MM.1S (cell line): ENCODE measurements at regions not wholly inside any gene's neighbourhood (a gene's known extent, or its start where the extent isn't known, plus 50 kb on each side); places are given as distances from the start of the nearest gene placed in this dataset.

Source experiments
- DNase-seq: peaks from one replicate; pipeline ENCODE4 v3.0.0-alpha.2; 2015
- H2AFZ ChIP-seq: fragments of 300-600 bp; sonication (generic); 2 replicates; pipeline ENCODE4 v1.6.0; 2016; ENCODE audit warnings: antibody characterized with exemption, low read length
- H3F3A ChIP-seq: fragments of 300-600 bp; sonication (generic); 2 replicates; pipeline ENCODE4 v1.6.1; 2016; ENCODE audit warnings: mild to moderate bottlenecking, antibody characterized with exemption, low read length, moderate library complexity, mixed read lengths; ENCODE audit not compliant: insufficient read depth
- H3K27ac ChIP-seq: fragments of 300-600 bp; sonication (generic); 2 replicates; pipeline ENCODE4 v1.5.1; 2016; ENCODE audit warnings: mild to moderate bottlenecking, low read length
- H3K27me3 ChIP-seq: fragments of 300-600 bp; sonication (generic); replicated peaks from 2 replicates; pipeline ENCODE4 v1.6.0; 2016; ENCODE audit warnings: low read length; ENCODE audit not compliant: insufficient read depth
- H3K36me3 ChIP-seq: fragments of 300-600 bp; sonication (generic); replicated peaks from 2 replicates; pipeline ENCODE4 v1.6.1; 2016; ENCODE audit warnings: mild to moderate bottlenecking, low read length, mixed read lengths; ENCODE audit not compliant: insufficient read depth
- H3K4me1 ChIP-seq: fragments of 300-600 bp; sonication (generic); 2 replicates; pipeline ENCODE4 v1.6.1; 2016; ENCODE audit warnings: low read length, mixed read lengths
- H3K4me2 ChIP-seq: fragments of 300-600 bp; sonication (generic); 2 replicates; pipeline ENCODE4 v1.6.0; 2016; ENCODE audit warnings: low read depth, low read length
- H3K4me3 ChIP-seq: fragments of 300-600 bp; sonication (generic); 2 replicates; pipeline ENCODE4 v1.5.1; 2016; ENCODE audit warnings: low read length, mixed read lengths
- H3K79me2 ChIP-seq: fragments of 300-600 bp; sonication (generic); 2 replicates; pipeline ENCODE4 v1.6.1; 2016; ENCODE audit warnings: mixed run types, low read length, mixed read lengths
- H3K9ac ChIP-seq: fragments of 300-600 bp; sonication (generic); 2 replicates; pipeline ENCODE4 v1.6.1; 2016; ENCODE audit warnings: low read length, mixed read lengths
- H3K9me2 ChIP-seq: fragments of 300-600 bp; sonication (generic); replicated peaks from 2 replicates; pipeline ENCODE4 v1.6.1; 2016; ENCODE audit warnings: mild to moderate bottlenecking, low read length, mixed read lengths; ENCODE audit not compliant: insufficient read depth
- H3K9me3 ChIP-seq: fragments of 300-600 bp; sonication (generic); replicated peaks from 2 replicates; pipeline ENCODE4 v1.6.1; 2016; ENCODE audit warnings: mild to moderate bottlenecking, low read length, mixed read lengths; ENCODE audit not compliant: insufficient read depth
- H4K20me1 ChIP-seq: fragments of 300-600 bp; sonication (generic); 2 replicates; pipeline ENCODE4 v1.6.1; 2016; ENCODE audit warnings: mild to moderate bottlenecking, low read length, moderate library complexity, mixed read lengths; ENCODE audit not compliant: insufficient read depth
- EZH2 ChIP-seq: fragments of 300-600 bp; sonication (generic); optimal IDR thresholded peaks from 2 replicates; pipeline ENCODE3; 2017; ENCODE audit warnings: low read depth, mild to moderate bottlenecking, antibody characterized with exemption, low read length, mixed read lengths
- EZH2phosphoT487 ChIP-seq: fragments of 300-600 bp; sonication (generic); IDR thresholded peaks from 2 replicates; pipeline ENCODE4 v1.6.1; 2018; ENCODE audit warnings: antibody characterized with exemption, low read length
- TF ChIP-seq, protein P1 (sequence below): fragments of 300-600 bp; sonication (generic); IDR thresholded peaks from 2 replicates; pipeline ENCODE4 v1.5.1; 2016; ENCODE audit warnings: antibody characterized with exemption, low read length, mixed read lengths

DNA sequence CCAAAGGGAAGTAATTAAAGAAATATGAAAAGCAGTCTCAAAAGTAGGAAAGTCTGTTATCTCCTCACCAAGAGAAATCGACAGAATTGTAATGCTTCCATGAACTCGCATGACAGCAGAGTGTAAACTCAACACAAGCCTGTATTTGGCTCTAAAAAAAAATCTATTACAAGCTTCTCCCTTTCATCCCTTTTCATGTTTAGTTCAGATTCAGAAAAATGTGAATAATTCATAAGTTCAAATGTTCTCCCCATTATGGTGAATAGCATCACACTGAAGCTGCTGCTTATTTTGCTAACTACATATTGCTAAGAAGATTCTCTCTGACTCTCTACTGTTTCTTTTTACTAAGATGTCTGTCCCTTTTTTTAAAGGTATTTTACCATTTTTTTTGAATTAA lies 910.3 kb upstream of the MBL2 start:
- Histone ChIP-seq H3K4me2 (no peak overlapping the region), H3K9ac (no peak overlapping the region), H3K4me3 (no peak overlapping the region), H3K27ac (no peak overlapping the region), H3K36me3 (no peaks in the 10 kb centered on the region), H2AFZ (no peak overlapping the region), H3K79me2 (no peaks in the 10 kb centered on the region), H4K20me1 (no peaks in the 10 kb centered on the region), H3F3A (no peaks in the 10 kb centered on the region), H3K4me1 (no peaks in the 10 kb centered on the region), H3K9me2 (no peaks in the 10 kb centered on the region), H3K27me3 (no peaks in the 10 kb centered on the region), H3K9me3 (no peaks in the 10 kb centered on the region)
- TF ChIP-seq, protein P1, sequence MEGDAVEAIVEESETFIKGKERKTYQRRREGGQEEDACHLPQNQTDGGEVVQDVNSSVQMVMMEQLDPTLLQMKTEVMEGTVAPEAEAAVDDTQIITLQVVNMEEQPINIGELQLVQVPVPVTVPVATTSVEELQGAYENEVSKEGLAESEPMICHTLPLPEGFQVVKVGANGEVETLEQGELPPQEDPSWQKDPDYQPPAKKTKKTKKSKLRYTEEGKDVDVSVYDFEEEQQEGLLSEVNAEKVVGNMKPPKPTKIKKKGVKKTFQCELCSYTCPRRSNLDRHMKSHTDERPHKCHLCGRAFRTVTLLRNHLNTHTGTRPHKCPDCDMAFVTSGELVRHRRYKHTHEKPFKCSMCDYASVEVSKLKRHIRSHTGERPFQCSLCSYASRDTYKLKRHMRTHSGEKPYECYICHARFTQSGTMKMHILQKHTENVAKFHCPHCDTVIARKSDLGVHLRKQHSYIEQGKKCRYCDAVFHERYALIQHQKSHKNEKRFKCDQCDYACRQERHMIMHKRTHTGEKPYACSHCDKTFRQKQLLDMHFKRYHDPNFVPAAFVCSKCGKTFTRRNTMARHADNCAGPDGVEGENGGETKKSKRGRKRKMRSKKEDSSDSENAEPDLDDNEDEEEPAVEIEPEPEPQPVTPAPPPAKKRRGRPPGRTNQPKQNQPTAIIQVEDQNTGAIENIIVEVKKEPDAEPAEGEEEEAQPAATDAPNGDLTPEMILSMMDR, result no peak
- no peak for DNase-seq

DNA sequence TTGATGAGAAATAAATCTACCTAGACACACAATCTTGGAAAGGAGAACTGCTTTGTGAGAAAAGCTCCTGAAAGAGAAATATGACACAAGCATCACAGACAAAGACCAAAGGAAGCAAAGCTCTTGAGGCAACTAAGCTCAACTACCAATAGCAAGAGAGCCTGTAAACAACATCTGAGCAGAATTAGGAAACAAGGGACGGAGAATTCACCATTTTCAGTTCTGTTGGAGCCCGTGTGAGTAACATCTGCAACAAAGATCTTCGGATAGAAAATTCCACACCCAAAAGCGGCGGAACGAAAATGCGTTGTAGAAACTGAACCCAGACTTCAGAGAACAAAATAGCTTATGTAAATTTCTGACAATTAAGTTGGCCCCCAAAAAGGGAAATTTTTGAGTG lies 909.9 kb upstream of the MBL2 start:
- Histone ChIP-seq H3K9me2 (no peaks in the 10 kb centered on the region), H3K79me2 (no peaks in the 10 kb centered on the region), H2AFZ (no peak overlapping the region)

DNA sequence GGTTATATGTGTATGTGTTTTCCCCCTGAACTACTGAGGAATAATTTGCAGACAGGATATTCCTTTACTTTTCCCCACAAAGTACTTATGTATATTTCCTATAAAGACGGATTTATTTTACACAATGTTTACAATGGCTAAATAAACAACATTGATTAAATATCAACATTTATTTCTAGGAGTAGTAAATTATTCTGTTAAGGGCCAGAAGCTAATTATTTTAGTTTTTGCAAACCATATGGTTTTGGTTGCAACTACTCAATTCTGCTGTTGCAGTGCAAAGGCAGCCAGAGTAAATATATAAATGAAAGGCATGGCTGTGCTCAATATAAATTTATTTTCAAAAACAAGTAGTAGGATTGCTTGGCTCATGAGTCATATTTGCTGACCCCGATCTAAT lies 907.1 kb upstream of the MBL2 start:
- TF ChIP-seq, protein P1, result no peak
- TF ChIP-seq EZH2phosphoT487 (no peak), EZH2 (no peak)
- DNase-seq, result no peak
- H3K9me3 ChIP-seq, result no peaks in the 10 kb centered on the region
- no peak overlapping the region for H2AFZ ChIP-seq
- no peaks in the 10 kb centered on the region for H3F3A ChIP-seq
- no peak overlapping the region for H3K9ac ChIP-seq
- H3K4me2 ChIP-seq, result no peak overlapping the region
- H3K4me1 ChIP-seq, result no peaks in the 10 kb centered on the region
- H3K79me2 ChIP-seq, result no peaks in the 10 kb centered on the region
- H4K20me1 ChIP-seq, result no peaks in the 10 kb centered on the region
- no peak overlapping the region for H3K4me3 ChIP-seq
- H3K27me3 ChIP-seq, result no peaks in the 10 kb centered on the region
- H3K27ac ChIP-seq, result no peak overlapping the region
- H3K9me2 ChIP-seq, result no peaks in the 10 kb centered on the region
- H3K36me3 ChIP-seq, result no peaks in the 10 kb centered on the region

More for the DNA sequence above, 909.9 kb upstream of the MBL2 start:
- TF ChIP-seq, protein P1, result no peak
- TF ChIP-seq EZH2 (no peak), EZH2phosphoT487 (no peak)
- H3K4me2 ChIP-seq, result no peak overlapping the region
- no peak overlapping the region for H3K9ac ChIP-seq
- no peaks in the 10 kb centered on the region for H3K9me3 ChIP-seq
- no peaks in the 10 kb centered on the region for H3K36me3 ChIP-seq
- no peaks in the 10 kb centered on the region for H3K27me3 ChIP-seq
- H3K4me1 ChIP-seq, result no peaks in the 10 kb centered on the region
- H3K27ac ChIP-seq, result no peak overlapping the region
- DNase-seq, result no peak
- H3K4me3 ChIP-seq, result no peak overlapping the region
- no peaks in the 10 kb centered on the region for H3F3A ChIP-seq
- no peaks in the 10 kb centered on the region for H4K20me1 ChIP-seq

DNA sequence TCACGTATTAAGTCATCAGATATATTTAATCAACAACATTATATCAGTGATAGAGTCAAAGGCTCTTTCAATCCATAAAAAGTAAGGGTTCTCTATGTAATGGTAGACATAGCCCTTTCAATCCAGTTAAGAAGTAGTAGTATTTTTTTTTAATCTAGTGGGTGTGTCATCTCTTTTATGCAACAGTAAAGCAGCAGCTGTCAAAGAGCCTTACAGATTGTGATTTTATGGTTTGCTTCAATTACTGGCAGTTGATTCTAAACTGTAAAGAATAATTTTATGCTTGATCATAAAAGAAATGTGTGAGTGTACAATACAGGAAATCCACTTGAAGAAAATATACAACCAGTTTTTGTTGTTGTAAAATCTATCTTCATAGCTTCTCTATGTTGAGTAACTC lies 902.6 kb upstream of the MBL2 start:
- DNase-seq, result no peak
- H3K4me3 ChIP-seq, result no peak overlapping the region
- no peaks in the 10 kb centered on the region for H3K36me3 ChIP-seq
- no peak overlapping the region for H2AFZ ChIP-seq
- H3K4me1 ChIP-seq, result no peaks in the 10 kb centered on the region
- no peak overlapping the region for H3K9ac ChIP-seq
- H3K9me2 ChIP-seq, result no peaks in the 10 kb centered on the region
- no peak overlapping the region for H3K4me2 ChIP-seq
- no peaks in the 10 kb centered on the region for H4K20me1 ChIP-seq
- H3K27ac ChIP-seq, result no peak overlapping the region
- no peaks in the 10 kb centered on the region for H3K9me3 ChIP-seq
- H3K79me2 ChIP-seq, result no peaks in the 10 kb centered on the region
- TF ChIP-seq EZH2, result no peak
- TF ChIP-seq EZH2phosphoT487, result no peak
- TF ChIP-seq, protein P1, result no peak
- H3F3A ChIP-seq, result no peaks in the 10 kb centered on the region
- no peaks in the 10 kb centered on the region for H3K27me3 ChIP-seq
